OCI-LY7 (cell line): ENCODE measurements at regions not wholly inside any gene's neighbourhood (a gene's known extent, or its start where the extent isn't known, plus 50 kb on each side); places are given as distances from the start of the nearest gene placed in this dataset.

Experiments used
- BruUV-seq: library from RNA; stranded (reverse); fragments of 400-500 nt; replicated peaks from 2 replicates; lab custom pipeline; 2021; lab: Mats Ljungman, UMichigan
- CTCF ChIA-PET: fragments of 300-600 bp; sonication (Branson Sonifier 250); formaldehyde crosslinking; loops from one replicate; lab custom pipeline; 2022; ENCODE audit warnings: antibody characterized with exemption; ENCODE audit not compliant: unreplicated experiment; lab: Charles Lee
- POLR2A ChIA-PET: fragments of 300-600 bp; sonication (Branson Sonifier 250); formaldehyde crosslinking; loops from one replicate; lab custom pipeline; 2022; ENCODE audit warnings: antibody characterized with exemption; lab: Charles Lee
- DNase-seq: peaks from one replicate; pipeline ENCODE4 v3.0.0-alpha.2; 2015; ENCODE audit warnings: low spot score
- H2AFZ ChIP-seq: fragments of 200-600 bp; sonication (generic), shearing (Covaris generic); 2 replicates; pipeline ENCODE4 v1.6.1; 2014; ENCODE audit warnings: mild to moderate bottlenecking, antibody characterized with exemption, low read length, moderate library complexity
- H3K27ac ChIP-seq: fragments of 200-600 bp; sonication (generic); 2 replicates; pipeline ENCODE4 v1.5.1; 2014; ENCODE audit warnings: mixed run types, low read depth, mild to moderate bottlenecking, moderate library complexity, low read length, inconsistent platforms; ENCODE audit not compliant: poor library complexity, severe bottlenecking
- H3K36me3 ChIP-seq: fragments of 200-600 bp; sonication (generic); 2 replicates; pipeline ENCODE4 v1.6.1; 2014; ENCODE audit warnings: mild to moderate bottlenecking, antibody characterized with exemption, low read length, moderate library complexity, mixed read lengths; ENCODE audit not compliant: insufficient read depth
- H3K4me1 ChIP-seq: fragments of 200-600 bp; sonication (generic); 2 replicates; pipeline ENCODE4 v1.5.1; 2014; ENCODE audit warnings: mild to moderate bottlenecking, low read length; ENCODE audit not compliant: insufficient read depth, poor library complexity, severe bottlenecking
- H3K4me2 ChIP-seq: fragments of 200-600 bp; sonication (generic); 2 replicates; pipeline ENCODE4 v1.6.1; 2014; ENCODE audit warnings: mild to moderate bottlenecking, low read length
- H3K4me3 ChIP-seq: fragments of 200-600 bp; sonication (generic); 2 replicates; pipeline ENCODE4 v1.5.1; 2014; ENCODE audit warnings: mild to moderate bottlenecking, low read depth, low read length; ENCODE audit not compliant: poor library complexity, severe bottlenecking
- H3K79me2 ChIP-seq: fragments of 200-600 bp; sonication (generic); 2 replicates; pipeline ENCODE4 v1.6.1; 2016; ENCODE audit warnings: low read depth, mild to moderate bottlenecking, low read length, moderate library complexity, mixed read lengths; ENCODE audit not compliant: insufficient read depth
- H3K9me2 ChIP-seq: fragments of 200-600 bp; sonication (generic); 2 replicates; pipeline ENCODE4 v1.6.1; 2016; ENCODE audit warnings: mild to moderate bottlenecking, low read length, mixed read lengths; ENCODE audit not compliant: insufficient read depth
- H3K9me3 ChIP-seq: fragments of 200-600 bp; sonication (generic); 2 replicates; pipeline ENCODE4 v1.6.1; 2014; ENCODE audit warnings: mild to moderate bottlenecking, mixed run types, low read length, mixed read lengths
- H4K20me1 ChIP-seq: fragments of 200-600 bp; sonication (generic); 2 replicates; pipeline ENCODE4 v1.6.1; 2014; ENCODE audit warnings: mild to moderate bottlenecking, antibody characterized with exemption, low read length, moderate library complexity, mixed read lengths; ENCODE audit not compliant: insufficient read depth
- CTCF ChIP-seq: fragments of 200-600 bp; sonication (generic); conservative IDR thresholded peaks from 2 replicates; pipeline ENCODE4 v1.5.1; 2014; ENCODE audit warnings: mild to moderate bottlenecking, antibody characterized with exemption, low read length, moderate library complexity, mixed read lengths
- EZH2phosphoT487 ChIP-seq: fragments of 200-600 bp; sonication (generic); IDR thresholded peaks from 2 replicates; pipeline ENCODE4 v1.6.1; 2018; ENCODE audit warnings: low read depth, borderline replicate concordance, mild to moderate bottlenecking, mixed run types, antibody characterized with exemption, low read length, moderate library complexity, mixed read lengths
- intact Hi-C: fragments of 100-400 bp; cut with micrococcal nuclease; formaldehyde crosslinking; loops from one replicate; pipeline ENCODE4 v1.10.0; 2022; ENCODE audit not compliant: unreplicated experiment

GRCh38 chr15:25230442-25230841, 208.4 kb downstream of the UBE3A start:
- Histone ChIP-seq H4K20me1 (no peaks in the 10 kb centered on the region), H3K36me3 (no peaks in the 10 kb centered on the region), H2AFZ (no peak overlapping the region), H3K27ac (no peak overlapping the region), H3K9me2 (no peaks in the 10 kb centered on the region), H3K4me2 (no peak overlapping the region), H3K9me3 (no peaks in the 10 kb centered on the region), H3K4me3 (no peak overlapping the region), H3K4me1 (no peaks in the 10 kb centered on the region), H3K79me2 (no peaks in the 10 kb centered on the region)
- CTCF ChIA-PET = no interaction called here
- no peak for TF ChIP-seq CTCF
- no peak for TF ChIP-seq EZH2phosphoT487
- no TSS peak for BruUV-seq
- POLR2A ChIA-PET = no interaction called here
- DNase-seq = no peak
- intact Hi-C loops = no loop called here

GRCh38 chr15:25233766-25234350, 205.0 kb downstream of the UBE3A start:
- ChIA-PET CTCF (no interaction called here), POLR2A (no interaction called here)
- no peaks in the 10 kb centered on the region for H3K4me1 ChIP-seq
- DNase-seq = no peak
- H3K27ac ChIP-seq = no peak overlapping the region
- H3K9me2 ChIP-seq = no peaks in the 10 kb centered on the region
- TF ChIP-seq EZH2phosphoT487 (no peak), CTCF (no peak)
- H4K20me1 ChIP-seq = no peaks in the 10 kb centered on the region
- BruUV-seq = no TSS peak
- no peak overlapping the region for H2AFZ ChIP-seq
- no peak overlapping the region for H3K4me3 ChIP-seq
- H3K4me2 ChIP-seq = no peak overlapping the region
- H3K9me3 ChIP-seq = no peaks in the 10 kb centered on the region
- no peaks in the 10 kb centered on the region for H3K36me3 ChIP-seq
- H3K79me2 ChIP-seq = no peaks in the 10 kb centered on the region
- intact Hi-C loops = no loop called here

DNA sequence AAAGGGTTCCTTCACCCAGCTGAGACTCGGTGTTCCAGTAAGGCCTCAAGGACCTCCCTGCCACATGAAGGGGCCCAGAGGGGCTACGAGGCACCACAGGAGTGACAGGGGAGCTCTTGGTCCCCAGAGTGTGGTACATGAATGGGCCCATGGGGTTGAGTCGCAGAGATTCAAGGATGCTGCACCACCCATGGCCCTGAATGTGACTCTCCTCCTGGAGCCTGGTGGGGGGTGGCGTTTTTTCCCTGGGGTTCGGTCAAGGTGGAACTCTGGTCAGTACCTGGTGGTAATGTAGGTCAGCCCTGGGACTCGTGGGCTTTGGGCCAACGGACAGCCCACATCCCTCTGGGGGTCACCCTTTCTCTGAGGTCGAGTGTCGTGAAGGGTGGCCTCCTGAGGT, 204.0 kb downstream of the UBE3A start:
- H3K9me2 ChIP-seq = no peaks in the 10 kb centered on the region
- H3K9me3 ChIP-seq = no peaks in the 10 kb centered on the region
- POLR2A ChIA-PET = no interaction called here
- BruUV-seq = no TSS peak
- no peak overlapping the region for H2AFZ ChIP-seq
- H3K4me3 ChIP-seq = no peak overlapping the region
- intact Hi-C loops = no loop called here
- TF ChIP-seq EZH2phosphoT487 (no peak), CTCF (no peak)
- no peaks in the 10 kb centered on the region for H4K20me1 ChIP-seq
- DNase-seq = no peak
- no peaks in the 10 kb centered on the region for H3K36me3 ChIP-seq
- no peaks in the 10 kb centered on the region for H3K79me2 ChIP-seq
- H3K4me2 ChIP-seq = no peak overlapping the region
- CTCF ChIA-PET = no interaction called here
- H3K4me1 ChIP-seq = no peaks in the 10 kb centered on the region
- no peak overlapping the region for H3K27ac ChIP-seq
